ENCODE measurements at regions not wholly inside any gene's neighbourhood (a gene's known extent, or its start where the extent isn't known, plus 50 kb on each side); places are given as distances from the start of the nearest gene placed in this dataset.

GRCh38 chr5:89728134-89728533 lies 681.4 kb downstream of the CETN3 start:
- H3K36me3 ChIP-seq (ENCODE audit: low read length) = no peaks in the 10 kb centered on the region
- H3K9ac ChIP-seq (ENCODE audit: low read length) = no peak overlapping the region
- TF ChIP-seq CTCF (IDR thresholded peaks at IDR 0.05; ENCODE audit: insufficient read depth, low read length, poor library complexity, severe bottlenecking) (no peak), EZH2phosphoT487 (conservative IDR thresholded peaks at IDR 0.05; ENCODE audit: low read length) (no peak)
- H3K9me3 ChIP-seq (ENCODE audit: insufficient read depth, low read length) = no peaks in the 10 kb centered on the region
- no peaks in the 10 kb centered on the region for H3K9me2 ChIP-seq (replicated peaks; ENCODE audit: insufficient read depth, low read length)
- H2AFZ ChIP-seq (ENCODE audit: low read depth, low read length, severe bottlenecking) = no peak overlapping the region
- H3K79me2 ChIP-seq (ENCODE audit: insufficient read depth, low read length) = no peaks in the 10 kb centered on the region
- H3K4me3 ChIP-seq (ENCODE audit: insufficient read depth, low read length, poor library complexity, severe bottlenecking) = no peak overlapping the region
- no peak overlapping the region for H3K4me2 ChIP-seq (ENCODE audit: low read depth, low read length, poor library complexity, severe bottlenecking)
- H4K20me1 ChIP-seq (ENCODE audit: low read depth, low read length) = no peaks in the 10 kb centered on the region
- no peak overlapping the region for H3K27ac ChIP-seq (ENCODE audit: low read depth, low read length)
- H3K27me3 ChIP-seq (ENCODE audit: low read length) = no peaks in the 10 kb centered on the region
- no peaks in the 10 kb centered on the region for H3F3A ChIP-seq (ENCODE audit: insufficient read depth)

- Histone ChIP-seq H2AFZ (ENCODE audit: low read depth, low read length, severe bottlenecking) (no peak overlapping the region), H3K9me3 (ENCODE audit: insufficient read depth, low read length) (no peaks in the 10 kb centered on the region), H3K9me2 (replicated peaks; ENCODE audit: insufficient read depth, low read length) (no peaks in the 10 kb centered on the region), H4K20me1 (ENCODE audit: low read depth, low read length) (no peaks in the 10 kb centered on the region), H3K27ac (ENCODE audit: low read depth, low read length) (no peak overlapping the region), H3K4me3 (ENCODE audit: insufficient read depth, low read length, poor library complexity, severe bottlenecking) (no peak overlapping the region), H3F3A (ENCODE audit: insufficient read depth) (no peaks in the 10 kb centered on the region), H3K79me2 (ENCODE audit: insufficient read depth, low read length) (no peaks in the 10 kb centered on the region), H3K4me2 (ENCODE audit: low read depth, low read length, poor library complexity, severe bottlenecking) (no peak overlapping the region), H3K36me3 (ENCODE audit: low read length) (no peaks in the 10 kb centered on the region), H3K27me3 (ENCODE audit: low read length) (no peaks in the 10 kb centered on the region), H3K9ac (ENCODE audit: low read length) (no peak overlapping the region)
- TF ChIP-seq EZH2phosphoT487 (conservative IDR thresholded peaks at IDR 0.05; ENCODE audit: low read length) = no peak
- TF ChIP-seq CTCF (IDR thresholded peaks at IDR 0.05; ENCODE audit: insufficient read depth, low read length, poor library complexity, severe bottlenecking) = no peak
These were observed 685.0 kb downstream of the CETN3 start for GRCh38 chr5:89724379-89725095.

- no peaks in the 10 kb centered on the region for H3K36me3 ChIP-seq (ENCODE audit: low read length)
- no peaks in the 10 kb centered on the region for H3K9me3 ChIP-seq (ENCODE audit: insufficient read depth, low read length)
- H3K9me2 ChIP-seq (replicated peaks; ENCODE audit: insufficient read depth, low read length) = no peaks in the 10 kb centered on the region
- no peaks in the 10 kb centered on the region for H3K27me3 ChIP-seq (ENCODE audit: low read length)
- TF ChIP-seq CTCF (IDR thresholded peaks at IDR 0.05; ENCODE audit: insufficient read depth, low read length, poor library complexity, severe bottlenecking) (no peak), EZH2phosphoT487 (conservative IDR thresholded peaks at IDR 0.05; ENCODE audit: low read length) (no peak)
- H3K27ac ChIP-seq (ENCODE audit: low read depth, low read length) = no peak overlapping the region
- no peaks in the 10 kb centered on the region for H4K20me1 ChIP-seq (ENCODE audit: low read depth, low read length)
- no peak overlapping the region for H3K4me2 ChIP-seq (ENCODE audit: low read depth, low read length, poor library complexity, severe bottlenecking)
- no peaks in the 10 kb centered on the region for H3F3A ChIP-seq (ENCODE audit: insufficient read depth)
- no peak overlapping the region for H2AFZ ChIP-seq (ENCODE audit: low read depth, low read length, severe bottlenecking)
- no peak overlapping the region for H3K4me3 ChIP-seq (ENCODE audit: insufficient read depth, low read length, poor library complexity, severe bottlenecking)
- no peaks in the 10 kb centered on the region for H3K79me2 ChIP-seq (ENCODE audit: insufficient read depth, low read length)
- H3K9ac ChIP-seq (ENCODE audit: low read length) = no peak overlapping the region
These were observed 685.6 kb downstream of the CETN3 start for GRCh38 chr5:89723907-89724306.

All from SU-DHL-6 (cell line).